ENCODE measurements at regions not wholly inside any gene's neighbourhood (a gene's known extent, or its start where the extent isn't known, plus 50 kb on each side); places are given as distances from the start of the nearest gene placed in this dataset.

DNA sequence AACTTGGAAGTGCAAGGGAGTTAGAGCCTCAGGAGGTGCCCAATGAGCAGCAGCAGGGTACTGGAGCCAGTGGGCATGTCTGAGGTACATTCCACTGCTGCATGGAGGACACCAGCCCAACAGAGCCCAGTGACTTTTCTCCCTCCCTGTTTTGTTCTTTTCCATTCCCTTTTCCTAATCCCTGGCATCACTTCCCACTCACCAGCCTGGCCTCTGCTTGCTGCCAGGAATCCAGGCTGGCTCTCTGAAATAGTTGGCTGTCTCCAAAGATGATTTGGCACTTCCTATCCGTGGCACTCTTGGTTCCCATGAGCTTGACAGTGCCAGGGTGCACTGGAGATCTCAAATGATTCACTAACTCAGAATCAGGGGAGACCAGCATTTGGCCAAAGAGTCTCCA is 97.7 kb upstream of the ZPBP start:
- H3K4me3 ChIP-seq (ENCODE audit: low read depth, low read length): no peak overlapping the region
- no peak for DNase-seq (ENCODE audit: low read depth)
- TF ChIP-seq, protein P1, sequence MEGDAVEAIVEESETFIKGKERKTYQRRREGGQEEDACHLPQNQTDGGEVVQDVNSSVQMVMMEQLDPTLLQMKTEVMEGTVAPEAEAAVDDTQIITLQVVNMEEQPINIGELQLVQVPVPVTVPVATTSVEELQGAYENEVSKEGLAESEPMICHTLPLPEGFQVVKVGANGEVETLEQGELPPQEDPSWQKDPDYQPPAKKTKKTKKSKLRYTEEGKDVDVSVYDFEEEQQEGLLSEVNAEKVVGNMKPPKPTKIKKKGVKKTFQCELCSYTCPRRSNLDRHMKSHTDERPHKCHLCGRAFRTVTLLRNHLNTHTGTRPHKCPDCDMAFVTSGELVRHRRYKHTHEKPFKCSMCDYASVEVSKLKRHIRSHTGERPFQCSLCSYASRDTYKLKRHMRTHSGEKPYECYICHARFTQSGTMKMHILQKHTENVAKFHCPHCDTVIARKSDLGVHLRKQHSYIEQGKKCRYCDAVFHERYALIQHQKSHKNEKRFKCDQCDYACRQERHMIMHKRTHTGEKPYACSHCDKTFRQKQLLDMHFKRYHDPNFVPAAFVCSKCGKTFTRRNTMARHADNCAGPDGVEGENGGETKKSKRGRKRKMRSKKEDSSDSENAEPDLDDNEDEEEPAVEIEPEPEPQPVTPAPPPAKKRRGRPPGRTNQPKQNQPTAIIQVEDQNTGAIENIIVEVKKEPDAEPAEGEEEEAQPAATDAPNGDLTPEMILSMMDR (IDR thresholded peaks at IDR 0.05; ENCODE audit: insufficient read depth, low read depth, low read length): no peak

DNA sequence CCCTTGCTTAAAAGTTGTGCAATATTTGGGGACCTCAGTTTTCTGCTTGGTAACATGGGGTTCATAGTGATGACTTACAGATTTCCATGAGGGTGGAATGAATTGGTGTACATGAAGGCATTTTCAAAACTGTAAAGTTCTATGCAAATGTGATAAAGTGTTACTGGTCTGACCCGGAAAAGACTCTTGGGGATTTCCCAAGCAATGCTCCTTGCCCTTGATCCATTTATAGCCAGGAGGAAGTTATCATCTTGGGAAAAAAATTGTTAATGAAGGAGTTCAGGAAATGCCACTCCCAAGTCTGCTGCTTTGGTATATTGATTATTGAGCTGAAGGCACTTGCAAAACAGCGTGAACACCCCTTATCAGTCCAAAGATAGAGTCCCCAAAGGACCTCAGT is 96.3 kb upstream of the ZPBP start:
- TF ChIP-seq, protein P1 (IDR thresholded peaks at IDR 0.05; ENCODE audit: insufficient read depth, low read depth, low read length): no peak
- DNase-seq (ENCODE audit: low read depth): no peak

DNA sequence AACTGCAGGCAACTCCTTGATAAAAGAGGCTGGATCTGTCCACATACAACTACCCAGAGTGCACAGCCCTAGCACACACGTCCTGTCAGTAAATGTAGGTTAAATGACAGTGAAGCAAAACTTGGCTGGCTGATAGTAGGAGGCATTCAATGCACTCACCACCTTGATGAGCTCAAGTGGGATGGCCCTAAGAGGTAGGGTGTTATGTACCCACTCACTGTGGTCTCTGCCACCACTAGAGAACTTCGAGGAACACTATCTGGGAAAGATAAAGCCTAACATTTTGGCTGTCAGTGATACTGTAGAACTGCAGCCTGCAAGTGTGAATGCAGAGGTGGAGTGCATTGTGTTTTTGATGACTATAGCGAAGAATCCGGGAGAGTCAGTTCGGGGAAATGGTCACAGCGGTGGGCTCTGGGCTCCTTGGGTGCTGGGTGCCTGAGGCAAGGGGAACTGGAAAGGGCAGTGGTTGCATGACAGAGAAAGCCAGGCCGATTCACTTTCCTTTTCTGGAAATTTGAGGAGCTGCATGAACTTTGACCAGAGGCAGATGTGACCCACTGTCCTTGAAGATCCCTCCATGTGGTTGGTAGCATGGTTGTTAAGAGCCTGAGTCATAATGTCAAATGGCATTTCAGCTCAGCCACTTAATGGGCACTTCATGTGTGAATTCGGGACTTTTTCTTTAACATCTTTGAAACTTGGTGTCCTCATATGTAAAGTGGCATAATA is 93.1 kb upstream of the ZPBP start:
- DNase-seq (ENCODE audit: low read depth): no peak
- TF ChIP-seq, protein P1 (IDR thresholded peaks at IDR 0.05; ENCODE audit: insufficient read depth, low read depth, low read length): no peak

More for the DNA sequence above, 96.3 kb upstream of the ZPBP start:
- no peak overlapping the region for H3K4me3 ChIP-seq (ENCODE audit: low read depth, low read length)

DNA sequence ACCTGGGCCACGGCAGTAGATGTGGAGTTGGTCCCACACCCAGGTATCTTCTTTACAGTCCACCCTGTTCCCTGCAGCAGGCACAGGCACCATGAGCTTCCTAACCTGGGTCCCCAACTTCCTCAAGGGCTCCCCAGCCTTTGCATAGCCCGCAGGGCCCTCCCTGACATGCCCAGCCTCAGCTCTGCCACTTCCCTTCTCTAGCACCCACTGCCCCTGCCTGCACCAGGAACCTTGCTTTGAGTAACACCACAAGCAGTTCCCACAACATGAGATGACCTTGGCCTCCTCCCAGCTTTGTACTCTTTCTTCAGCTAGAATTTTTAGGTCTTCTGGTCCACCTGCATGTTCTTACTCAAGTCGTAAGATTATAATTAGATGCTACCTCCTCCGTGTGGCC is 92.2 kb upstream of the ZPBP start:
- TF ChIP-seq, protein P1 (IDR thresholded peaks at IDR 0.05; ENCODE audit: insufficient read depth, low read depth, low read length): no peak
- H3K4me3 ChIP-seq (ENCODE audit: low read depth, low read length): no peak overlapping the region
- no peak for DNase-seq (ENCODE audit: low read depth)

More for the DNA sequence above, 93.1 kb upstream of the ZPBP start:
- no peak overlapping the region for H3K4me3 ChIP-seq (ENCODE audit: low read depth, low read length)

DNA sequence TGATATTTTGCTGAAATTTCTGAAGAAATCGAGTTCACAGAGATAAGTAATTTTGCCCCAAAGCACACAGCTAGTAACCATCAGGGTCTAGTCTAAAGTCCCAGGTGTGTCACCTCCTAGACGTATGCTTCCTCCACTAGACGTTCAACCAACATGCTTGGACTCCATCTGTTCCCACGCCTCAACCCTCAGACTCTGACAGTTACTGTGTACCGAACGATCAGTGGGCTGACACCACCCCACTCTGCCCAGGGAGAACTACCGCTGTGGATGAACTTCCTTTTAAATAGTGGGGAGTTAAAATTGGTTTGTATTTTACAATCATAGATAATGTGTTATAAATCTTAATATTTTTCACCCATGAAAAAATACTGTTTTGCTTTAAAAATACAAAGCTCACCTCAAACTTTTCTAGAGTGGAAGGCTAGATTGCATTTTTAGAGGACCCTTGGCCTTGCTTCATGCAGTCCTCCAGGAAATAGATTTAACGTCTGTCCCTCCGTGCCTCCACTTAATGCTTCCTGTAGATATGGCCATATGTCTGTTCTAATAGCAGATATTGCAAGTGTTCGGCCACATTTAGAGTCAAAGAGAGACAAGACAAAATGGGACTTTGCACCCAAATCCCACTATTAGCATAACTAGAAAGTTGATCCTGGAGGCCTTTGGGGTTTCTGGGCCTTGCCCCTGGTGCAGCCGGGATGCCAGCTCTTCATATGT is 91.4 kb upstream of the ZPBP start:
- H3K4me3 ChIP-seq (ENCODE audit: low read depth, low read length): no peak overlapping the region
- TF ChIP-seq, protein P1 (IDR thresholded peaks at IDR 0.05; ENCODE audit: insufficient read depth, low read depth, low read length): no peak
- DNase-seq (ENCODE audit: low read depth): no peak

DNA sequence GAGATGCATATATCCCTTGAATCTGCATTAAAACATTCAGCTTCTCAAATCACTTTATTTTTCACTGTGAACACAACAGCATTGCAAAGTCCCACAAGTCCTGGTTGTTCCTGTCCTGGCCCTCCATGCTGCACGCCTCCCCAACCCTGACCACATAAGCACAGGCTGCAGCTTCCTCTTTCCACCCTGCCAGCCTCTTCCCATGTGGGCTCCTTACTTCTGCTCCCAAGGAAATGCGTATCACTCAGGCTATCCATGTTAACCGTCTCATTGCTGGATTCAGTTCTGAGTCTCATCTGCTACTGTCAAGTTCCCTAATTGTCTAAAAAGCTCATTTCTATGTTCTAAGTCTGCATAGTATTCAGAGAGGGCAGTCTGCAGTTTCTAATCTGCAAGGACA is 89.7 kb upstream of the ZPBP start:
- DNase-seq (ENCODE audit: low read depth): no peak
- no peak overlapping the region for H3K4me3 ChIP-seq (ENCODE audit: low read depth, low read length)
- TF ChIP-seq, protein P1 (IDR thresholded peaks at IDR 0.05; ENCODE audit: insufficient read depth, low read depth, low read length): no peak

Data from fibroblast of villous mesenchyme (primary cell).